Memory B cell (primary cell): ENCODE measurements at regions not wholly inside any gene's neighbourhood (a gene's known extent, or its start where the extent isn't known, plus 50 kb on each side); places are given as distances from the start of the nearest gene placed in this dataset.

ENCODE experiments used
- ATAC-seq: fragments of 150-1000 bp; cut with Tn5 transposase; 2 replicates; pipeline ENCODE4 v1.10.0; 2021; ENCODE audit warnings: low read depth, mild to moderate bottlenecking, moderate library complexity
- DNase-seq, 2 donors: peaks; one replicate each; pipeline ENCODE4 v3.0.0; 2022; ENCODE audit warnings: low spot score in 2 of 2
- H3K27ac Mint-ChIP-seq: one replicate; pipeline ENCODE4 v1.8.0; 2022; ENCODE audit warnings: mild to moderate bottlenecking, moderate library complexity, mixed read lengths
- H3K27me3 Mint-ChIP-seq: one replicate; pipeline ENCODE4 v1.8.0; 2022; ENCODE audit warnings: mixed read lengths
- H3K36me3 Mint-ChIP-seq: one replicate; pipeline ENCODE4 v1.8.0; 2022; ENCODE audit warnings: mild to moderate bottlenecking, mixed read lengths
- H3K4me1 Mint-ChIP-seq: one replicate; pipeline ENCODE4 v1.8.0; 2022; ENCODE audit warnings: mixed read lengths
- H3K4me3 Mint-ChIP-seq: one replicate; pipeline ENCODE4 v1.8.0; 2022; ENCODE audit warnings: mild to moderate bottlenecking, moderate library complexity, mixed read lengths
- H3K9me3 Mint-ChIP-seq: one replicate; pipeline ENCODE4 v1.8.0; 2022; ENCODE audit warnings: mixed read lengths

DNA sequence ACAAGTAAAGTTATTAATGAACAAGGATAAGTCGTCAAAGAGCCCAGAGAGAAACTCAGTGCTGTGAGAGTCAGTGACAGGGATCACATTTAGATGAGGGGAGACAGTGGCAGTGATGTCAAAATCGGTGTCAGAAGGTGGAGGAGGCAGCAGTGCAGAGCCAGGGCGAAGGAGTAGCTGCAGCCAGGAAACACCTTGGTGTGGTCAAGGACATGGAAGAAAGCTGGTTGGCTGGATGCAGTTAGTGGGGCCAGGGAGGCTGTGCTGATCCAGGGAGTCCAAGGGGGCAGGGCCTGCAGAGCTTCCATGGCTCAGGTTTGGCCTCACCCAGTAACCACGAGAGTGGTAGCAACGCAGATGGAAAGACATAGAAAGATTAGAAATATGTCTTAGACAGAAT lies 50.7 kb upstream of the ADORA2B start:
- no peak for ATAC-seq
- no peak for DNase-seq
- Mint-ChIP-seq H3K27ac (no peak overlapping the region), H3K9me3 (no peaks in the 10 kb centered on the region), H3K27me3 (peaks cover 13% of the 10 kb centered on the region), H3K36me3 (no peaks in the 10 kb centered on the region), H3K4me3 (no peak overlapping the region), H3K4me1 (peaks cover 8% of the 10 kb centered on the region)

DNA sequence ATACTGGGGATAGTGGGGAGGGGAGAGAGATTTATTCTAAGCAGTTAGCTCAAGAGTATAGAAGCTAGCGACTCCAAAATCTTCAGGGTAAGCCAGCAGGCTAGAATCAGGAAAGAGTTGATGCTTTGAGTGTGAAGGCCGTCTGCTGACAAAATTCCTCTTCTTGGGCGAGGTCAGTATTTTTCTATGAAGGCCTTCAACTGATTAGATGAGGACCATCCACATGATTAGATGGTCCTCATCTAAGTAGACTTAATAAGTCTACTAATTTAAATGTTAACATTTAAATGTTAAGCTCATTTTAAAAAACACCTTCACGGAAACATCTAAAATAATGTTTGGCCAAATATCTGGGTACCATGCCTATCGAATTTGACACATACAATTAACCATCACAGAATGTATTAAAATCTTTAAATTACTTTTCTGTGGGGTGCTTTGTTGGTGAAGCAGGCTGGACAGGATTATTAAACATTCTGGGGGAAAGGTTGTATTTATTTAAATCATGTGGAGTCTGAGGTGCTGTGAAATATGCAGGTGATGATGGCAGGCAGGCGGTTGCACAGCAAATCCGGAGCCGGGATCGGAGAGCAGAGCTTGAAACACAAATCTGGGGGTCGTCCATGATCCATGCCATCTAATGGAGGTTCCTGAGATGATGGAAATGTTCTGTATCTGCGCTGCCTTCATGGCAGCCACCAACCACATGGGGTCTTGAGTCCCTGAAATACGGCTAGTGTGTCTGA lies 49.8 kb upstream of the ADORA2B start:
- Mint-ChIP-seq H3K27me3 (peaks cover 13% of the 10 kb centered on the region), H3K9me3 (no peaks in the 10 kb centered on the region), H3K4me3 (no peak overlapping the region), H3K4me1 (peaks cover 8% of the 10 kb centered on the region), H3K27ac (no peak overlapping the region), H3K36me3 (no peaks in the 10 kb centered on the region)
- DNase-seq (no peak), ATAC-seq (no peak)
